Progenitor cell of endocrine pancreas (in vitro differentiated cells): ENCODE measurements at regions not wholly inside any gene's neighbourhood (a gene's known extent, or its start where the extent isn't known, plus 50 kb on each side); places are given as distances from the start of the nearest gene placed in this dataset.

Source experiments
- DNase-seq: peaks from one replicate; pipeline ENCODE4 v3.0.0; 2021; ENCODE audit warnings: low spot score; ENCODE audit not compliant: unreplicated experiment
- H3K27ac Mint-ChIP-seq: 2 replicates; pipeline ENCODE4 v1.8.0; 2021; ENCODE audit warnings: mild to moderate bottlenecking, moderate library complexity, mixed read lengths
- H3K27me3 Mint-ChIP-seq: 2 replicates; pipeline ENCODE4 v1.8.0; 2021; ENCODE audit warnings: mixed read lengths
- H3K36me3 Mint-ChIP-seq: 2 replicates; pipeline ENCODE4 v1.8.0; 2022; ENCODE audit warnings: mixed read lengths; ENCODE audit not compliant: insufficient read depth
- H3K4me1 Mint-ChIP-seq: 2 replicates; pipeline ENCODE4 v1.8.0; 2021; ENCODE audit warnings: low read depth, mixed read lengths
- H3K4me3 Mint-ChIP-seq: 2 replicates; pipeline ENCODE4 v1.8.0; 2021; ENCODE audit warnings: low read depth, mild to moderate bottlenecking, moderate library complexity, mixed read lengths
- H3K9me3 Mint-ChIP-seq: 2 replicates; pipeline ENCODE4 v1.8.0; 2021; ENCODE audit warnings: low read depth, mixed read lengths
- TF ChIP-seq, protein P1 (sequence below): fragments of 200-600 bp; sonication (generic); IDR thresholded peaks from one replicate; pipeline ENCODE4 v1.5.0; 2021; ENCODE audit warnings: antibody characterized with exemption, mild to moderate bottlenecking; ENCODE audit not compliant: unreplicated experiment

DNA sequence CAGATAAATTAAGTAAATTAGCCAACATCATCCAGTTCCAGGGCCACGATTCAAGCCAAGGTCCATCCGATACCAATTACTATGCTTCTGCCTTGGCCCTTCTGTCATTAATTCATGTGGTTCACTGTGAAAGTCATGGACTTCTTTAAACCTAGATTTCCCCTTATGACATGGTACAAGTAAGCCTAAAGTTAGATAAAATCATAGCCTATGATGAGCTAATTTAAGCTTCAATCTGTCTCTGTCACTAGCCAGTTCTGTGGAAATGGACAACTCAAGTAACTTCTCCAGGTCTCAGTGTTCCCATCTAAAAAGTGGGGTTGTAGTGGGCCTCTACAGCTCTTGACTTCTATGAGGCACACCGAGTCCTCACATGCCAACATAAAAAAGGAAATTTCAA, 225.5 kb upstream of the MARCKS start:
- Mint-ChIP-seq H3K36me3 (no peaks in the 10 kb centered on the region), H3K4me3 (no peak overlapping the region), H3K9me3 (no peaks in the 10 kb centered on the region), H3K27ac (no peak overlapping the region), H3K27me3 (peaks cover 3% of the 10 kb centered on the region), H3K4me1 (peaks cover 24% of the 10 kb centered on the region)
- no peak for DNase-seq
- TF ChIP-seq, protein P1, sequence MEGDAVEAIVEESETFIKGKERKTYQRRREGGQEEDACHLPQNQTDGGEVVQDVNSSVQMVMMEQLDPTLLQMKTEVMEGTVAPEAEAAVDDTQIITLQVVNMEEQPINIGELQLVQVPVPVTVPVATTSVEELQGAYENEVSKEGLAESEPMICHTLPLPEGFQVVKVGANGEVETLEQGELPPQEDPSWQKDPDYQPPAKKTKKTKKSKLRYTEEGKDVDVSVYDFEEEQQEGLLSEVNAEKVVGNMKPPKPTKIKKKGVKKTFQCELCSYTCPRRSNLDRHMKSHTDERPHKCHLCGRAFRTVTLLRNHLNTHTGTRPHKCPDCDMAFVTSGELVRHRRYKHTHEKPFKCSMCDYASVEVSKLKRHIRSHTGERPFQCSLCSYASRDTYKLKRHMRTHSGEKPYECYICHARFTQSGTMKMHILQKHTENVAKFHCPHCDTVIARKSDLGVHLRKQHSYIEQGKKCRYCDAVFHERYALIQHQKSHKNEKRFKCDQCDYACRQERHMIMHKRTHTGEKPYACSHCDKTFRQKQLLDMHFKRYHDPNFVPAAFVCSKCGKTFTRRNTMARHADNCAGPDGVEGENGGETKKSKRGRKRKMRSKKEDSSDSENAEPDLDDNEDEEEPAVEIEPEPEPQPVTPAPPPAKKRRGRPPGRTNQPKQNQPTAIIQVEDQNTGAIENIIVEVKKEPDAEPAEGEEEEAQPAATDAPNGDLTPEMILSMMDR = no peak

DNA sequence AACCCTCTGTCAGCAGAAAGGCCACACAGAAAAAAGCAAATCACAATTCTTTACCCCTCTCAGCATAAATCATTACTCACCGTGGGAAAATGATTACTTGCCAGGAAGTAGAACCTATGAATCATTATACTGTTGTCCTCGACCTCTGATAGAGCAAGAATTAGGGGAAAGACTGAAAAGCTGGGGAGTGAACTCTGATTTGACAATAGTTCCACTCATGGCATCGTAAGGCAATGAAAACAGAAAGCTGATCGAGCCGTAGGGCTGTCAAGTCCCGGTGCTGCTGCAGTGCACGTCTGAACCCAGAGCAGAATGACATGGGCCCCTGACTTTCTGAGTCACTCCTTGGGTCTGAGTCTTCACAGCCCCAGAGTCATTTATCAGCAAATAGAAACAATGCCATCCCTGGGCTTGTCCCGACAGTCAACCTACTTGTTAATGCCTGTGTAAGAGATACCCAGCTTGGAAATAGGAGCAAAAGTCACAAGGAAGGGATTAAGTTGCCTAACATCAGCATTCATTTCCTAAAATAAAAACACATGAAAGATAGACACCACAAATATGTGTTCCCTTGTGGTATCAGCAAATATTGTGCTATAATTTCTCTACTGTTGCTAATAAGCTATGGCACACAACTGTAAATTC, 224.8 kb upstream of the MARCKS start:
- peaks cover 29% of the 10 kb centered on the region for H3K4me1 Mint-ChIP-seq
- TF ChIP-seq, protein P1 = no peak
- H3K4me3 Mint-ChIP-seq = peak overlapping the region; percentile 3
- H3K27me3 Mint-ChIP-seq = peaks cover 3% of the 10 kb centered on the region
- no peak for DNase-seq
- H3K27ac Mint-ChIP-seq = peak overlapping the region; percentile 64
- H3K36me3 Mint-ChIP-seq = no peaks in the 10 kb centered on the region
- H3K9me3 Mint-ChIP-seq = no peaks in the 10 kb centered on the region

DNA sequence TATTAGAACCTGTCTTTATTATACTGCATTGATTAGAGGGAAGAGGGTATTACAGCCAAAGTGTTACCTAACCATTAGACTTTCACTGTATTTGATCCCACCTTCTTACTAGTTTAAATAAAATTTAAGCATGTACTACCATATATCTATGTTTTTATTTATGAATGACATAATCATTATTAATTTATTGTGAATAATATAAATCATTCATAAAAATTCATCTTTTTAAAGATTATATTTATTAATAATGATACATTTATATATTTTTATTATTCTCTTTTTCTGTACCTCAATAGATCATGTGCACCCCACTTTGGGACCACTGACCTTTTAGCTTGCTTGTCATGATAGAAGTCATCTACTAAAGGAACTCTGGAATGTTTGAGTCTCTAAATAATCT, 223.5 kb upstream of the MARCKS start:
- no peaks in the 10 kb centered on the region for H3K9me3 Mint-ChIP-seq
- DNase-seq = no peak
- no peak overlapping the region for H3K27ac Mint-ChIP-seq
- TF ChIP-seq, protein P1 = no peak
- H3K36me3 Mint-ChIP-seq = no peaks in the 10 kb centered on the region
- no peak overlapping the region for H3K4me3 Mint-ChIP-seq
- H3K27me3 Mint-ChIP-seq = peaks cover 3% of the 10 kb centered on the region
- H3K4me1 Mint-ChIP-seq = peaks cover 36% of the 10 kb centered on the region

DNA sequence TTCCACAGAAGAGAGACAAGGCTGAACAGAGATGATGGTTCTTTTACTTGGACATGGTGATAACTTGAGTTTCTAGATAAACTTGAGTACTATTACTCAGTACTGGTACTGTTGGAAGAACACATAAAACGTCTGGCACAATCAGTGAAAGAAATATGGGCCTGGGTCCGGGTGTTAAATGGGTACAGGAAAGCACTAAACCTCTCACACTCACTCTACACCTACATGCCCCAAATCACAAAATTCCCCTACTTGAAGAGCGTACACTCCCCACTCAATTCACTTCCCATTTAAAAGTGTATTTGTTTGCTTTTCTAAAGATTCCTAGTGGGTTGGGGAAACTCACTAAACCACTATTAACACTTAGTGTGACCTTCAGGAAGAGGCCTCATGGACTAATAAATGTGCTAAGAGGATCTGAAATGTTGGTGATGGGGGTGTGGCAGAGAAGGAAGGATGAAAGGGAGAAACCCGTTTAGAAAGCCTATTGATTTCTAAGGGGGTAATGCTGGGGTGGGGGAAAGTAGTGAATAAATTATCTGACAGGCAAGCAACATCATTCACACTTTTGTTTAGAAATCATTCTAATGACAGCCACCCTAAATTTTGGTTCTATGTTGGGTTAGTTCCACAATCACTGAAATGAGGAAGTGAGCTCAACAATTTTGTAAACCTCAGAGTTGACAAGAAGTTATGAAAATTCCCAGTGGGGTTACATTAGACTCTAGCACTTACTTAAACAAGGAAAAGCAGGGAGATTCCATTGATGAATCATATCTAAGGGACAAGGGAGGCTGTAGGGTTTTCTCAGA, 222.6 kb upstream of the MARCKS start:
- Mint-ChIP-seq H3K36me3 (no peaks in the 10 kb centered on the region), H3K9me3 (no peaks in the 10 kb centered on the region), H3K27me3 (peaks cover 3% of the 10 kb centered on the region), H3K4me1 (peaks cover 36% of the 10 kb centered on the region), H3K4me3 (no peak overlapping the region), H3K27ac (peak overlapping the region; percentile 0)
- TF ChIP-seq, protein P1 = no peak
- DNase-seq = no peak

DNA sequence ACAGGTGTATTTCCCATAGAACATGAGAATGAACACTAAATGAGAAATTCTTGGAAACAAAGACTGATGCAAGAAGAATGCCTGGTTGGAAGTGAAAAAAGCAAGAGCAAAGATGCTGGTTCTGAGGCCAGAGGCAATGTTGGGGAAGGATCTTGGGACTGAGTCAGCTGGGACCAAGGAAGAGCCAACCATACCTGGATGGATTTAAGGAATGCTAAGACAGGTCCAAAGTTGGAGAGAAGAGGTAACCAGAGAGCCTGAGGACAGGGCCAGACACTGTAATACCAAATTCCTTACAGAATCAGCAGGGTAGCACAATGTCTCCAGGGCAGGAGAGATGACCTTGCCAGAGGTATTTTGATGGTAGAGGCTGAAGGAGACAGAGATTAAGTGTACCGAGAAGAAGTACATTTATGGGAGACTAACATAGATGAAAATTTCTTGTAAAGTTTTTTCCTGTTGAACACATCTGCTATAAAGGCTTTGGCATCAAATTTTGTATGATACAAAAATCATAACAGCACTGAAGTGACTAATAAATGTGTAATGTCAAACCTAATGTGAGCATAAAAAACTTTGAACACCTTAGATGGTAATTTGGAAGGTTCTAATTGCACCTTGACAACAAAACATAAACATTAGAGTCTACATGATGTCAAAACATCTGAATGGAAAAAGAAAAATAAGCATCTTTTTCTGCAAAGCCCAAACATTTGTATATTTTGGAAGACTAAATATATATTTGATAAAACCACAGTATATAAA, 221.7 kb upstream of the MARCKS start:
- DNase-seq = no peak
- H3K36me3 Mint-ChIP-seq = no peaks in the 10 kb centered on the region
- H3K27ac Mint-ChIP-seq = no peak overlapping the region
- H3K4me3 Mint-ChIP-seq = no peak overlapping the region
- TF ChIP-seq, protein P1 = no peak
- no peaks in the 10 kb centered on the region for H3K27me3 Mint-ChIP-seq
- no peaks in the 10 kb centered on the region for H3K9me3 Mint-ChIP-seq
- H3K4me1 Mint-ChIP-seq = peaks cover 42% of the 10 kb centered on the region
